ENCODE measurements at regions not wholly inside any gene's neighbourhood (a gene's known extent, or its start where the extent isn't known, plus 50 kb on each side); places are given as distances from the start of the nearest gene placed in this dataset.

GRCh38 chr9:18184401-18184800 is 289.6 kb upstream of the ADAMTSL1 start:
- Histone ChIP-seq H3K27ac (ENCODE audit: insufficient read depth, low read depth, low read length) (no peak overlapping the region), H3K9me3 (replicated peaks; ENCODE audit: control insufficient read depth, insufficient read depth, low read length) (no peaks in the 10 kb centered on the region), H3K79me2 (ENCODE audit: control insufficient read depth, insufficient read depth, low read length) (no peaks in the 10 kb centered on the region), H4K20me1 (replicated peaks; ENCODE audit: control insufficient read depth, extremely low read depth, insufficient read depth, low read length) (no peaks in the 10 kb centered on the region), H2AFZ (ENCODE audit: low read depth, low read length) (no peak overlapping the region), H3K4me1 (ENCODE audit: control insufficient read depth, extremely low read depth, insufficient read depth, low read length) (no peaks in the 10 kb centered on the region), H3K4me3 (replicated peaks in 1 of 3; ENCODE audit: insufficient read depth in 1 of 3, low read depth in 1 of 3, low read length in 3 of 3) (no peak overlapping the region), H3K27me3 (ENCODE audit: control insufficient read depth in 2 of 2, insufficient read depth in 2 of 2, low read length in 2 of 2) (no peaks in the 10 kb centered on the region), H3K4me2 (ENCODE audit: insufficient read depth, low read length) (no peak overlapping the region), H3K9ac (replicated peaks; ENCODE audit: extremely low read depth, insufficient read depth, low read length) (no peak overlapping the region), H3K36me3 (ENCODE audit: control insufficient read depth in 2 of 2, extremely low read depth in 1 of 2, insufficient read depth in 2 of 2, low read length in 2 of 2) (no peaks in the 10 kb centered on the region), H3K9me1 (replicated peaks; ENCODE audit: control insufficient read depth, extremely low read depth, insufficient read depth, low read length) (no peaks in the 10 kb centered on the region)
- no TSS peak for BruUV-seq (replicated peaks)
- peak; percentile 19 for DNase-seq (ENCODE audit: low read depth, low spot score)
- TF ChIP-seq FOS (IDR thresholded peaks at IDR 0.05; ENCODE audit: borderline replicate concordance, insufficient read depth, low read length) (no peak), POLR2AphosphoS5 (IDR thresholded peaks at IDR 0.05; ENCODE audit: insufficient read depth, low read depth, low read length) (no peak), GATA2 (IDR thresholded peaks at IDR 0.05; ENCODE audit: insufficient read depth, insufficient read length, low read depth, low read length) (no peak), EZH2 (IDR thresholded peaks at IDR 0.05; ENCODE audit: borderline replicate concordance, low read depth, low read length, severe bottlenecking) (no peak), POLR2A (IDR thresholded peaks at IDR 0.05; ENCODE audit: low read depth, low read length) (no peak), MYC (IDR thresholded peaks at IDR 0.05; ENCODE audit: low read depth, low read length) (no peak), CTCF (IDR thresholded peaks at IDR 0.05; ENCODE audit: extremely low read depth in 1 of 2, insufficient read depth in 1 of 2, low read depth in 1 of 2, low read length in 2 of 2) (no peak), JUN (IDR thresholded peaks at IDR 0.05; ENCODE audit: borderline replicate concordance, insufficient read depth, insufficient read length, low read depth) (no peak), MAX (IDR thresholded peaks at IDR 0.05; ENCODE audit: insufficient read depth, insufficient read length) (no peak)
- FAIRE-seq: no peak
- ChIA-PET POLR2A (no interaction called here), CTCF (no interaction called here)
- dilution Hi-C loops (cut with MboI; ENCODE audit: extremely low pct_ligation_motif_present, low sequenced_read_pairs) (no loop called here), intact Hi-C loops (cut with micrococcal nuclease) (no loop called here)
